Karpas-422 (cell line): ENCODE measurements at regions not wholly inside any gene's neighbourhood (a gene's known extent, or its start where the extent isn't known, plus 50 kb on each side); places are given as distances from the start of the nearest gene placed in this dataset.

Source experiments
- DNase-seq: peaks from one replicate; pipeline ENCODE4 v3.0.0-alpha.2; 2015
- H2AFZ ChIP-seq: fragments of 200-600 bp; sonication (generic); 2 replicates; pipeline ENCODE4 v1.6.1; 2014; ENCODE audit warnings: antibody characterized with exemption, low read length, mixed read lengths
- H3K27ac ChIP-seq: fragments of 200-600 bp; sonication (generic); 2 replicates; pipeline ENCODE4 v1.5.1; 2014; ENCODE audit warnings: mild to moderate bottlenecking, low read length, moderate library complexity
- H3K27me3 ChIP-seq: fragments of 200-600 bp; sonication (generic); 2 replicates; pipeline ENCODE4 v1.6.1; 2014; ENCODE audit warnings: low read length, mixed read lengths
- H3K36me3 ChIP-seq: fragments of 200-600 bp; sonication (generic); 2 replicates; pipeline ENCODE4 v1.6.1; 2014; ENCODE audit warnings: low read length, mixed read lengths; ENCODE audit not compliant: insufficient read depth
- H3K4me1 ChIP-seq: fragments of 200-600 bp; sonication (generic); 2 replicates; pipeline ENCODE4 v1.6.1; 2014; ENCODE audit warnings: mild to moderate bottlenecking, low read length, mixed read lengths
- H3K4me2 ChIP-seq: fragments of 200-600 bp; sonication (generic); 2 replicates; pipeline ENCODE4 v1.6.1; 2014; ENCODE audit warnings: low read length, low read depth, mild to moderate bottlenecking; ENCODE audit not compliant: poor library complexity, severe bottlenecking
- H3K4me3 ChIP-seq: fragments of 200-600 bp; sonication (generic); 2 replicates; pipeline ENCODE4 v1.5.1; 2014; ENCODE audit warnings: mild to moderate bottlenecking, antibody characterized with exemption, low read length, mixed read lengths
- H3K79me2 ChIP-seq: fragments of 200-600 bp; sonication (generic); 2 replicates; pipeline ENCODE4 v1.6.1; 2014; ENCODE audit warnings: mild to moderate bottlenecking, low read length, mixed read lengths
- H3K9ac ChIP-seq: fragments of 200-600 bp; sonication (generic); 2 replicates; pipeline ENCODE4 v1.6.0; 2014; ENCODE audit warnings: low read length
- H3K9me2 ChIP-seq: fragments of 200-600 bp; sonication (generic), shearing (Covaris generic); replicated peaks from 2 replicates; pipeline ENCODE4 v1.6.0; 2014; ENCODE audit warnings: mild to moderate bottlenecking, low read length, moderate library complexity; ENCODE audit not compliant: insufficient read depth
- H3K9me3 ChIP-seq: fragments of 300-700, 200-600 bp; sonication (generic); 2 replicates; pipeline ENCODE4 v1.6.1; 2014; ENCODE audit warnings: low read length, mixed read lengths
- H4K20me1 ChIP-seq: fragments of 200-600 bp; sonication (generic); 2 replicates; pipeline ENCODE4 v1.6.1; 2014; ENCODE audit warnings: mild to moderate bottlenecking, antibody characterized with exemption, low read length, low read depth; ENCODE audit not compliant: insufficient read depth

- Histone ChIP-seq H3K4me3 (no peak overlapping the region), H4K20me1 (no peaks in the 10 kb centered on the region), H3K4me2 (no peak overlapping the region), H3K36me3 (no peaks in the 10 kb centered on the region), H3K9ac (no peak overlapping the region), H3K27me3 (no peaks in the 10 kb centered on the region), H3K9me3 (no peaks in the 10 kb centered on the region), H3K79me2 (no peaks in the 10 kb centered on the region), H3K9me2 (no peaks in the 10 kb centered on the region), H3K4me1 (no peaks in the 10 kb centered on the region), H3K27ac (no peak overlapping the region), H2AFZ (no peak overlapping the region)
- DNase-seq, result no peak
Measured at GRCh38 chr10:64070241-64070640, 549.0 kb downstream of the REEP3 start.

GRCh38 chr10:64071218-64071617 is 550.0 kb downstream of the REEP3 start:
- no peak overlapping the region for H3K4me2 ChIP-seq

GRCh38 chr10:64075604-64076003 is 554.4 kb downstream of the REEP3 start:
- Histone ChIP-seq H3K36me3 (no peaks in the 10 kb centered on the region), H3K9me2 (no peaks in the 10 kb centered on the region), H3K9me3 (no peaks in the 10 kb centered on the region), H2AFZ (no peak overlapping the region), H3K27me3 (no peaks in the 10 kb centered on the region), H4K20me1 (no peaks in the 10 kb centered on the region), H3K9ac (no peak overlapping the region), H3K27ac (no peak overlapping the region), H3K79me2 (no peaks in the 10 kb centered on the region), H3K4me3 (no peak overlapping the region), H3K4me2 (no peak overlapping the region), H3K4me1 (peaks cover 4% of the 10 kb centered on the region)
- DNase-seq, result no peak

More at GRCh38 chr10:64071218-64071617, 550.0 kb downstream of the REEP3 start:
- no peaks in the 10 kb centered on the region for H3K4me1 ChIP-seq
- no peak overlapping the region for H3K4me3 ChIP-seq
- H3K27me3 ChIP-seq, result no peaks in the 10 kb centered on the region
- DNase-seq, result no peak
- no peaks in the 10 kb centered on the region for H3K79me2 ChIP-seq
- H3K27ac ChIP-seq, result no peak overlapping the region
- H3K36me3 ChIP-seq, result no peaks in the 10 kb centered on the region
- H3K9ac ChIP-seq, result no peak overlapping the region
- no peaks in the 10 kb centered on the region for H4K20me1 ChIP-seq
- no peak overlapping the region for H2AFZ ChIP-seq
- no peaks in the 10 kb centered on the region for H3K9me2 ChIP-seq
- H3K9me3 ChIP-seq, result no peaks in the 10 kb centered on the region

GRCh38 chr10:64076322-64076940 is 555.2 kb downstream of the REEP3 start:
- Histone ChIP-seq H3K9me3 (no peaks in the 10 kb centered on the region), H3K27ac (no peak overlapping the region), H3K4me3 (no peak overlapping the region), H3K4me2 (no peak overlapping the region), H3K4me1 (peaks cover 4% of the 10 kb centered on the region), H2AFZ (no peak overlapping the region), H3K9ac (no peak overlapping the region), H3K36me3 (no peaks in the 10 kb centered on the region), H3K27me3 (no peaks in the 10 kb centered on the region), H3K9me2 (no peaks in the 10 kb centered on the region), H3K79me2 (no peaks in the 10 kb centered on the region), H4K20me1 (no peaks in the 10 kb centered on the region)
- no peak for DNase-seq

DNA sequence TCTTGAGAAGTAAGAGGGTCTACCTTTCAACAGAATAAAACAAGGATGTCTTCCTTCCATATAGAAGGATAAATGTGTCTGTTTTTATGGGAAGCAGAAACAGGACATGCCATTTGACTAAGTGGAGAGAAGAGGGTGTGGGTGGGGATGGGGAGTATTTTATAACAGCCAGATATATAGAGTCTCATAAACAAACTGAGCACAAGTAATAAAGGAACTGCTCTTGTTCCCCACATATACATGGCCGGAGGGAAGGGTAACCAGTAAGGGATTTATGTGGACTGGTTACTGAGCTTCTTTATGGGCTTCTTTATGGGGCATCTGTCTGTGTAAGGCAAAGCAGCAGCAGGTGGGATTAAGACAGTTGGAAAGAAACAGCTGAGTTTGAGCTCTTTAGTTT is 558.1 kb downstream of the REEP3 start:
- Histone ChIP-seq H3K9me3 (no peaks in the 10 kb centered on the region), H3K4me1 (peaks cover 4% of the 10 kb centered on the region), H3K4me2 (no peak overlapping the region), H3K27me3 (no peaks in the 10 kb centered on the region), H3K79me2 (no peaks in the 10 kb centered on the region), H3K9ac (no peak overlapping the region), H3K4me3 (no peak overlapping the region), H3K27ac (no peak overlapping the region), H3K36me3 (no peaks in the 10 kb centered on the region), H2AFZ (no peak overlapping the region), H4K20me1 (no peaks in the 10 kb centered on the region), H3K9me2 (no peaks in the 10 kb centered on the region)
- no peak for DNase-seq

GRCh38 chr10:64080071-64080470 is 558.9 kb downstream of the REEP3 start:
- no peak overlapping the region for H3K9ac ChIP-seq
- DNase-seq, result no peak
- no peaks in the 10 kb centered on the region for H3K36me3 ChIP-seq
- H3K79me2 ChIP-seq, result no peaks in the 10 kb centered on the region
- H3K27ac ChIP-seq, result no peak overlapping the region
- peaks cover 4% of the 10 kb centered on the region for H3K4me1 ChIP-seq
- H4K20me1 ChIP-seq, result no peaks in the 10 kb centered on the region
- no peaks in the 10 kb centered on the region for H3K9me3 ChIP-seq
- no peaks in the 10 kb centered on the region for H3K27me3 ChIP-seq
- no peak overlapping the region for H3K4me3 ChIP-seq
- no peak overlapping the region for H3K4me2 ChIP-seq
- no peak overlapping the region for H2AFZ ChIP-seq
- H3K9me2 ChIP-seq, result no peaks in the 10 kb centered on the region

DNA sequence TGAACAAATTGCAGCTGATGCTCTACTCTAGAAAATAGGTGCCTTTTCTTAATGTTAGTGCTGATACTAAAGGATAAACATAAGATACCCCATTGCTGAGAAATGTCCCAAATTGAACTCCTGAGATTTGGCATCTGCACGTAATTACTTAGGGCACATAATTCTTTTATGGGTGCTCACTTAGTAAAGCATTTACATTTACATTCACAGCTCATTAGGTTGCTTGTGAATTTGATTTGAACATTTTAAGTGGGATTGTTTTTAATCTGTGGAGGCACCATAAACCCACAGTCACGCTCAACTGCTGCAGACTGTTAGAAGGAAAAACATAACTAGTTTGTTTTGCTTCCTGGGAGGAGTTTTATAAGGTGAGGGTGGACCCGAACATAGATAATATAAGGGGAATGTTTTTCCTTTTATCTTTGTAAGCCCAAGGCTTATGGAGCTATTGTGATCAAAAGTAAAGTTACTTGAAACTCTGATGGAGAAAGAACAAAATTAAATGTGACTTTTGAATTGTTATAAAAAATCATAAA is 560.8 kb downstream of the REEP3 start:
- no peak for DNase-seq
- H3K36me3 ChIP-seq, result no peaks in the 10 kb centered on the region
- H3K4me1 ChIP-seq, result peaks cover 2% of the 10 kb centered on the region
- no peak overlapping the region for H3K4me3 ChIP-seq
- H4K20me1 ChIP-seq, result no peaks in the 10 kb centered on the region
- no peaks in the 10 kb centered on the region for H3K79me2 ChIP-seq
- no peaks in the 10 kb centered on the region for H3K9me3 ChIP-seq
- no peak overlapping the region for H2AFZ ChIP-seq
- H3K27ac ChIP-seq, result no peak overlapping the region
- no peak overlapping the region for H3K4me2 ChIP-seq
- no peak overlapping the region for H3K9ac ChIP-seq
- H3K9me2 ChIP-seq, result no peaks in the 10 kb centered on the region
- H3K27me3 ChIP-seq, result no peaks in the 10 kb centered on the region

GRCh38 chr10:64086083-64086767 is 565.0 kb downstream of the REEP3 start:
- Histone ChIP-seq H3K9me3 (no peaks in the 10 kb centered on the region), H3K9me2 (no peaks in the 10 kb centered on the region), H3K36me3 (no peaks in the 10 kb centered on the region), H3K9ac (no peak overlapping the region), H3K4me3 (no peak overlapping the region), H3K27ac (no peak overlapping the region), H2AFZ (no peak overlapping the region), H4K20me1 (no peaks in the 10 kb centered on the region), H3K4me2 (no peak overlapping the region), H3K27me3 (no peaks in the 10 kb centered on the region), H3K4me1 (no peaks in the 10 kb centered on the region), H3K79me2 (no peaks in the 10 kb centered on the region)
- no peak for DNase-seq
